K562 (cell line): ENCODE measurements at regions not wholly inside any gene's neighbourhood (a gene's known extent, or its start where the extent isn't known, plus 50 kb on each side); places are given as distances from the start of the nearest gene placed in this dataset.

Experiments
- ATAC-seq: fragments of 200-7000 bp; cut with Tn5 transposase; 3 replicates; pipeline ENCODE4 v1.9.1; 2020; ENCODE audit warnings: moderate library complexity
- BruUV-seq: library from RNA; stranded (reverse); fragments of 400-500 nt; replicated peaks from 2 replicates; lab custom pipeline; 2021; lab: Mats Ljungman, UMichigan
- CTCF ChIA-PET: fragments of 300-600 bp; formaldehyde crosslinking; extraction: SDS; loops from one replicate; lab custom pipeline; 2021; ENCODE audit warnings: low intra/inter-chr PET ratio; lab: Yijun Ruan, JAX
- POLR2A ChIA-PET: fragments of 300-600, 350-650 bp; sonication (Branson Sonifier 250); formaldehyde crosslinking; extraction: SDS; loops from one replicate; lab custom pipeline; 2021; ENCODE audit warnings: antibody characterized with exemption, inconsistent platforms; lab: Yijun Ruan, JAX
- DNase-seq, 4 experiments: peaks; one replicate each; pipeline versions ENCODE4 v3.0.0 to v3.0.0-alpha.2; 2011 to 2018; ENCODE audit warnings: low spot score in 3 of 4, mixed read lengths in 3 of 4; ENCODE audit errors: extremely low read depth in 1 of 4
- FAIRE-seq: peaks from 2 replicates; lab custom pipeline; 2011; peaks lifted over from hg19 to GRCh38; lab: Jason Lieb, UNC
- H2AFZ ChIP-seq: 2 replicates; pipeline ENCODE4 v1.6.0; 2011; ENCODE audit warnings: low read depth, low read length, control low read depth, inconsistent platforms
- H3K27ac ChIP-seq: fragments of 200-600 bp; 3 replicates; pipeline ENCODE4 v1.8.0; 2011; ENCODE audit warnings: low read depth, mild to moderate bottlenecking, control low read depth, inconsistent platforms, low read length, moderate library complexity, mixed read lengths; ENCODE audit errors: extremely low read depth
- H3K27me3 ChIP-seq, 2 experiments: fragments of 300-600 bp in 1 of 2; 2 replicates in 1 of 2; 3 replicates in 1 of 2; pipeline versions ENCODE4 v1.6.0 to v1.8.0; 2011; ENCODE audit warnings: inconsistent platforms in 2 of 2, low read length in 2 of 2, mild to moderate bottlenecking in 1 of 2, mixed read lengths in 1 of 2, moderate library complexity in 1 of 2; ENCODE audit not compliant: control insufficient read depth in 2 of 2, insufficient read depth in 2 of 2
- H3K36me3 ChIP-seq: fragments of 300-600 bp; 3 replicates; pipeline ENCODE4 v1.8.0; 2011; ENCODE audit warnings: mild to moderate bottlenecking, low read length, inconsistent platforms; ENCODE audit not compliant: control insufficient read depth, insufficient read depth
- H3K4me1 ChIP-seq, 2 experiments: fragments of 200-600 bp in 1 of 2; replicated peaks in 1 of 2; 2 replicates in 1 of 2; 3 replicates in 1 of 2; pipeline versions ENCODE4 v1.5.1 to v1.8.0; 2011; ENCODE audit warnings: inconsistent platforms in 2 of 2, low read length in 2 of 2, mild to moderate bottlenecking in 1 of 2, mixed read lengths in 1 of 2, moderate library complexity in 1 of 2; ENCODE audit not compliant: control insufficient read depth in 2 of 2, insufficient read depth in 2 of 2
- H3K4me2 ChIP-seq: 2 replicates; pipeline ENCODE4 v1.6.1; 2011; ENCODE audit warnings: low read length, control low read depth, inconsistent platforms, mixed read lengths; ENCODE audit not compliant: insufficient read depth
- H3K4me3 ChIP-seq: fragments of 200-600 bp; sonication (generic), shearing (Covaris generic); 2 replicates; pipeline ENCODE4 v1.5.1; 2016; ENCODE audit warnings: control low read depth, inconsistent platforms
- H3K79me2 ChIP-seq: fragments of 200-600 bp; 3 replicates; pipeline ENCODE4 v1.8.0; 2011; ENCODE audit warnings: low read length, inconsistent platforms; ENCODE audit not compliant: control insufficient read depth, insufficient read depth
- H3K9ac ChIP-seq, 2 experiments: 2 replicates each; pipeline versions ENCODE4 v1.6.0 to v1.6.1; 2011; ENCODE audit warnings: low read depth in 2 of 2, low read length in 2 of 2, control low read depth in 1 of 2, inconsistent platforms in 1 of 2, mild to moderate bottlenecking in 1 of 2, mixed read lengths in 1 of 2; ENCODE audit not compliant: insufficient read depth in 1 of 2
- H3K9me1 ChIP-seq: one replicate; pipeline ENCODE4 v1.6.0; 2011; ENCODE audit warnings: inconsistent platforms, mild to moderate bottlenecking, low read length, moderate library complexity; ENCODE audit not compliant: control insufficient read depth, insufficient read depth
- H3K9me3 ChIP-seq: replicated peaks from 2 replicates; pipeline ENCODE4 v1.5.1; 2011; ENCODE audit warnings: low read depth, low read length, inconsistent platforms; ENCODE audit not compliant: control insufficient read depth, insufficient read depth
- H4K20me1 ChIP-seq: replicated peaks from 2 replicates; pipeline ENCODE4 v1.6.1; 2011; ENCODE audit warnings: low read length, inconsistent platforms, mixed read lengths; ENCODE audit not compliant: control insufficient read depth, insufficient read depth
- CREB5 ChIP-seq: fragments of 250-450 bp; sonication (Bioruptor Pico); IDR thresholded peaks from 2 replicates; pipeline ENCODE4 v1.5.0; 2020; ENCODE audit warnings: mild to moderate bottlenecking
- IRF9 ChIP-seq: fragments of 450-650 bp; IDR thresholded peaks from 2 replicates; pipeline ENCODE4 v1.6.1; 2016; ENCODE audit warnings: missing biosample characterization, missing genetic modification characterization
- MEF2D ChIP-seq: conservative IDR thresholded peaks from 2 replicates; pipeline ENCODE4 v1.6.1; 2016; ENCODE audit warnings: low read depth, missing genetic modification characterization, missing compliant biosample characterization
- SMARCC2 ChIP-seq: fragments of 450-650 bp; IDR thresholded peaks from 2 replicates; pipeline ENCODE4 v1.6.1; 2017; ENCODE audit warnings: antibody characterized with exemption, moderate library complexity, mild to moderate bottlenecking, low read depth
- SNRNP70 ChIP-seq: fragments of 200-400 bp; formaldehyde crosslinking; optimal IDR thresholded peaks from 2 replicates; pipeline ENCODE3; 2017; ENCODE audit warnings: low read depth, low read length
- TBL1XR1 ChIP-seq, 2 experiments: IDR thresholded peaks; 2 replicates each; pipeline ENCODE4 v1.6.1; 2012; ENCODE audit warnings: improper control_type of control experiment in 2 of 2, low read length in 2 of 2, mild to moderate bottlenecking in 1 of 2
- ZNF583 ChIP-seq: fragments of 250-450 bp; sonication (Bioruptor Pico); IDR thresholded peaks from 2 replicates; pipeline ENCODE4 v1.4.0; 2020
- ZNF586 ChIP-seq: fragments of 450-650 bp; formaldehyde crosslinking; conservative IDR thresholded peaks from 2 replicates; pipeline ENCODE4 v1.4.0; 2020; ENCODE audit warnings: mild to moderate bottlenecking, moderate library complexity
- WGBS: fragments of 100-300 bp; shearing (Covaris generic); methylation state at CpG from one replicate; pipeline ENCODE4 v1.1.6; 2016; ENCODE audit warnings: low coverage, mixed read lengths; ENCODE audit not compliant: insufficient coverage; ENCODE audit errors: missing lambda C conversion rate; 5-methylcytosine and 5-hydroxymethylcytosine counted together
- in situ Hi-C: fragments of 300-500 bp; cut with MboI; formaldehyde crosslinking; loops from 4 replicates; pipeline ENCODE4 v1.15.0; 2018; ENCODE audit warnings: inconsistent platforms, mixed read lengths
- intact Hi-C: fragments of 100-400 bp; cut with micrococcal nuclease; formaldehyde crosslinking; loops from 2 replicates; pipeline ENCODE4 v1.14.2; 2022
- TF ChIP-seq, protein P1 (sequence below): IDR thresholded peaks from 2 replicates; pipeline ENCODE4 v1.6.1; 2011; ENCODE audit warnings: borderline replicate concordance, low read depth, mild to moderate bottlenecking, moderate library complexity, low read length; ENCODE audit not compliant: insufficient read depth, poor library complexity, severe bottlenecking
- TF ChIP-seq, protein P2 (sequence below): fragments of 250-450 bp; sonication (Bioruptor Pico); IDR thresholded peaks from 2 replicates; pipeline ENCODE4 v1.4.0; 2020; ENCODE audit warnings: mild to moderate bottlenecking, moderate library complexity
- TF ChIP-seq, protein P3 (sequence below): fragments of 450-650 bp; conservative IDR thresholded peaks from 2 replicates; pipeline ENCODE4 v1.6.1; 2016; ENCODE audit warnings: missing genetic modification characterization, low read depth, mild to moderate bottlenecking, missing compliant biosample characterization, moderate library complexity

DNA sequence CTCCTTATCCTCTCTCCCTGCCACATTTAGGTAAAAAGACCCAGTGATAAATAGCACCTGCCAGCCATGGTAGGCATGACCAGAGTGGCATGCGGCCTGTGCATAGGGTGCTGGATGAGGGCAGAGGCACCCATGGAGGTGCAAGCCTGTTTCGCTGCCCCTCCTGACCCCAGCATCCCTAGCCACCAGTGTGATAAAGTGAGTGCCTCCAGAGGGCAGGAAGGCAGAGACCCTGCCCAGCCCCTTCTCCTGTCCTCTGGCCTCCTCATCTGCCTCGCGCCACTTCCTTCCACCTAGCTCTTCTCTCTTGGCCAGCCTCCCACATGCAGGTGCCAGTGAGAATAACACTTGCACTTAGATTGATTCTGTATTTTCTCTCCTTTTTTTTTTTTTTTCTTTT lies 108.3 kb upstream of the FUT8 start:
- Histone ChIP-seq H3K36me3 (no peaks in the 10 kb centered on the region), H2AFZ (no peak overlapping the region), H3K79me2 (no peaks in the 10 kb centered on the region), H3K9ac (no peak overlapping the region), H3K27ac (no peak overlapping the region), H3K27me3 (no peaks in the 10 kb centered on the region), H3K9me3 (no peaks in the 10 kb centered on the region), H3K4me1 (peaks cover 3 to 13% of the 10 kb centered on the region in 2 experiments; a peak in 3 of 5 replicates), H3K9me1 (no peaks in the 10 kb centered on the region), H4K20me1 (no peaks in the 10 kb centered on the region), H3K4me3 (no peak overlapping the region), H3K4me2 (no peak overlapping the region)
- TF ChIP-seq ZNF583 (CRISPR knock-in tag) = no peak
- no peak for TF ChIP-seq SNRNP70
- no peak for TF ChIP-seq SMARCC2
- TF ChIP-seq MEF2D = no peak
- TF ChIP-seq, protein P1, sequence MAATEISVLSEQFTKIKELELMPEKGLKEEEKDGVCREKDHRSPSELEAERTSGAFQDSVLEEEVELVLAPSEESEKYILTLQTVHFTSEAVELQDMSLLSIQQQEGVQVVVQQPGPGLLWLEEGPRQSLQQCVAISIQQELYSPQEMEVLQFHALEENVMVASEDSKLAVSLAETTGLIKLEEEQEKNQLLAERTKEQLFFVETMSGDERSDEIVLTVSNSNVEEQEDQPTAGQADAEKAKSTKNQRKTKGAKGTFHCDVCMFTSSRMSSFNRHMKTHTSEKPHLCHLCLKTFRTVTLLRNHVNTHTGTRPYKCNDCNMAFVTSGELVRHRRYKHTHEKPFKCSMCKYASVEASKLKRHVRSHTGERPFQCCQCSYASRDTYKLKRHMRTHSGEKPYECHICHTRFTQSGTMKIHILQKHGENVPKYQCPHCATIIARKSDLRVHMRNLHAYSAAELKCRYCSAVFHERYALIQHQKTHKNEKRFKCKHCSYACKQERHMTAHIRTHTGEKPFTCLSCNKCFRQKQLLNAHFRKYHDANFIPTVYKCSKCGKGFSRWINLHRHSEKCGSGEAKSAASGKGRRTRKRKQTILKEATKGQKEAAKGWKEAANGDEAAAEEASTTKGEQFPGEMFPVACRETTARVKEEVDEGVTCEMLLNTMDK = no peak
- TF ChIP-seq, protein P2, sequence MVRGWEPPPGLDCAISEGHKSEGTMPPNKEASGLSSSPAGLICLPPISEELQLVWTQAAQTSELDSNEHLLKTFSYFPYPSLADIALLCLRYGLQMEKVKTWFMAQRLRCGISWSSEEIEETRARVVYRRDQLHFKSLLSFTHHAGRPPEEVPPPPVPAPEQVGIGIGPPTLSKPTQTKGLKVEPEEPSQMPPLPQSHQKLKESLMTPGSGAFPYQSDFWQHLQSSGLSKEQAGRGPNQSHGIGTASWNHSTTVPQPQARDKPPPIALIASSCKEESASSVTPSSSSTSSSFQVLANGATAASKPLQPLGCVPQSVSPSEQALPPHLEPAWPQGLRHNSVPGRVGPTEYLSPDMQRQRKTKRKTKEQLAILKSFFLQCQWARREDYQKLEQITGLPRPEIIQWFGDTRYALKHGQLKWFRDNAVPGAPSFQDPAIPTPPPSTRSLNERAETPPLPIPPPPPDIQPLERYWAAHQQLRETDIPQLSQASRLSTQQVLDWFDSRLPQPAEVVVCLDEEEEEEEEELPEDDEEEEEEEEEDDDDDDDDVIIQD = no peak
- no peak for TF ChIP-seq TBL1XR1 (IDR thresholded peaks at IDR 0.05; ENCODE audit: low read length in 2 of 2)
- TF ChIP-seq, protein P3, sequence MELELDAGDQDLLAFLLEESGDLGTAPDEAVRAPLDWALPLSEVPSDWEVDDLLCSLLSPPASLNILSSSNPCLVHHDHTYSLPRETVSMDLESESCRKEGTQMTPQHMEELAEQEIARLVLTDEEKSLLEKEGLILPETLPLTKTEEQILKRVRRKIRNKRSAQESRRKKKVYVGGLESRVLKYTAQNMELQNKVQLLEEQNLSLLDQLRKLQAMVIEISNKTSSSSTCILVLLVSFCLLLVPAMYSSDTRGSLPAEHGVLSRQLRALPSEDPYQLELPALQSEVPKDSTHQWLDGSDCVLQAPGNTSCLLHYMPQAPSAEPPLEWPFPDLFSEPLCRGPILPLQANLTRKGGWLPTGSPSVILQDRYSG (tag) = no peak
- no peak for TF ChIP-seq ZNF586 (CRISPR knock-in tag)
- TF ChIP-seq CREB5 = no peak
- TF ChIP-seq IRF9 (tag) = no peak
- CTCF ChIA-PET = no interaction called here
- no peak for ATAC-seq
- no peak for FAIRE-seq
- 44% methylated on average over 3 of the region's 4 CpGs for WGBS
- intact Hi-C loops = no loop called here
- no TSS peak for BruUV-seq
- in situ Hi-C loops = no loop called here
- DNase-seq = no peak
- POLR2A ChIA-PET = interaction anchor here (1.3 kb wide), 1 partner anchor 10 kb away, joined by 4 read pairs; no protein-coding TSS in a partner anchor
